Testis (tissue), 2 donors: ENCODE measurements at regions not wholly inside any gene's neighbourhood (a gene's known extent, or its start where the extent isn't known, plus 50 kb on each side); places are given as distances from the start of the nearest gene placed in this dataset.

Experiments
- POLR2A ChIP-seq: fragments of 450-650 bp; IDR thresholded peaks from one replicate; pipeline ENCODE4 v1.6.1; 2017; ENCODE audit warnings: antibody characterized with exemption, mild to moderate bottlenecking, moderate library complexity
- TF ChIP-seq, protein P1 (sequence below), 3 experiments: fragments of 450-650 bp in 2 of 3; fragments of 200-600 bp in 1 of 3; sonication (generic) in 1 of 3; IDR thresholded peaks; one replicate each; pipeline ENCODE4 v1.5.1; 2016 to 2019; ENCODE audit warnings: antibody characterized with exemption in 3 of 3, mild to moderate bottlenecking in 2 of 3, moderate library complexity in 1 of 3

DNA sequence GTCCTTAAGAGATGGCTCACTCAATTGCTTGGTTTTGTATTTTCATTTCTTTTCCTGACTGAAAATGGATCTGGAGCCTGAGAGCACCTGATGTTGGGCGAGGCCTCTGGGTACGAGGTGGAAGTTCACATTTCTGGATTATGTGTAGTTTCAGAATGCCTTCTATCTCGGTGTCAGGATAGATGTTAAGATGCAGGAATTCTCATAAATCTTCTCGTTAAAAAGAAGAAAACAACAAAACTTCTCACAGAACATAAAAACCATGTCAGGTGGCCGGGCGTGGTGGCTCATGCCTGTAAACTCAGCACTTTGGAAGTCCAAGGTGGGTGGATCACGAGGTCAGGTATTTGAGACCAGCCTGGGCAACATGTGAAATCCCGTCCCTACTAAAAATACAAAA is 101.8 kb downstream of the RHOU start:
- TF ChIP-seq, protein P1, sequence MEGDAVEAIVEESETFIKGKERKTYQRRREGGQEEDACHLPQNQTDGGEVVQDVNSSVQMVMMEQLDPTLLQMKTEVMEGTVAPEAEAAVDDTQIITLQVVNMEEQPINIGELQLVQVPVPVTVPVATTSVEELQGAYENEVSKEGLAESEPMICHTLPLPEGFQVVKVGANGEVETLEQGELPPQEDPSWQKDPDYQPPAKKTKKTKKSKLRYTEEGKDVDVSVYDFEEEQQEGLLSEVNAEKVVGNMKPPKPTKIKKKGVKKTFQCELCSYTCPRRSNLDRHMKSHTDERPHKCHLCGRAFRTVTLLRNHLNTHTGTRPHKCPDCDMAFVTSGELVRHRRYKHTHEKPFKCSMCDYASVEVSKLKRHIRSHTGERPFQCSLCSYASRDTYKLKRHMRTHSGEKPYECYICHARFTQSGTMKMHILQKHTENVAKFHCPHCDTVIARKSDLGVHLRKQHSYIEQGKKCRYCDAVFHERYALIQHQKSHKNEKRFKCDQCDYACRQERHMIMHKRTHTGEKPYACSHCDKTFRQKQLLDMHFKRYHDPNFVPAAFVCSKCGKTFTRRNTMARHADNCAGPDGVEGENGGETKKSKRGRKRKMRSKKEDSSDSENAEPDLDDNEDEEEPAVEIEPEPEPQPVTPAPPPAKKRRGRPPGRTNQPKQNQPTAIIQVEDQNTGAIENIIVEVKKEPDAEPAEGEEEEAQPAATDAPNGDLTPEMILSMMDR (IDR thresholded peaks at IDR 0.05): no peak
- no peak for TF ChIP-seq POLR2A
